Glutamatergic neuron (in vitro differentiated cells): ENCODE measurements at regions not wholly inside any gene's neighbourhood (a gene's known extent, or its start where the extent isn't known, plus 50 kb on each side); places are given as distances from the start of the nearest gene placed in this dataset.

Experiments
- DNase-seq: peaks from one replicate; pipeline ENCODE4 v3.0.0; 2022
- H3K27ac Mint-ChIP-seq: one replicate; pipeline ENCODE4 v1.8.0; 2020; ENCODE audit warnings: mild to moderate bottlenecking, mixed read lengths, inconsistent platforms; ENCODE audit not compliant: unreplicated experiment
- H3K27me3 Mint-ChIP-seq: one replicate; pipeline ENCODE4 v1.8.0; 2020; ENCODE audit warnings: mild to moderate bottlenecking, moderate library complexity, mixed read lengths, inconsistent platforms; ENCODE audit not compliant: unreplicated experiment
- H3K36me3 Mint-ChIP-seq: one replicate; pipeline ENCODE4 v1.8.0; 2020; ENCODE audit warnings: mild to moderate bottlenecking, mixed read lengths, inconsistent platforms; ENCODE audit not compliant: unreplicated experiment
- H3K4me1 Mint-ChIP-seq: one replicate; pipeline ENCODE4 v1.8.0; 2020; ENCODE audit warnings: mild to moderate bottlenecking, low read depth, mixed read lengths, inconsistent platforms; ENCODE audit not compliant: unreplicated experiment
- H3K4me3 Mint-ChIP-seq: one replicate; pipeline ENCODE4 v1.8.0; 2020; ENCODE audit warnings: mild to moderate bottlenecking, mixed read lengths, inconsistent platforms; ENCODE audit not compliant: unreplicated experiment
- H3K9me3 Mint-ChIP-seq: one replicate; pipeline ENCODE4 v1.8.0; 2020; ENCODE audit warnings: mild to moderate bottlenecking, moderate library complexity, mixed read lengths, inconsistent platforms; ENCODE audit not compliant: unreplicated experiment
- CTCF ChIP-seq: fragments of 200-600 bp; sonication (generic); IDR thresholded peaks from one replicate; pipeline ENCODE4 v1.5.0; 2021; ENCODE audit not compliant: partially characterized antibody, unreplicated experiment

GRCh38 chr21:24289539-24289938 is 1317.7 kb downstream of the MRPL39 start:
- Mint-ChIP-seq H3K36me3 (no peaks in the 10 kb centered on the region), H3K4me3 (no peak overlapping the region), H3K9me3 (no peaks in the 10 kb centered on the region), H3K27ac (no peak overlapping the region), H3K27me3 (no peaks in the 10 kb centered on the region), H3K4me1 (no peaks in the 10 kb centered on the region)
- no peak for DNase-seq
- no peak for TF ChIP-seq CTCF

GRCh38 chr21:24280596-24280995 is 1326.7 kb downstream of the MRPL39 start:
- Mint-ChIP-seq H3K27ac (no peak overlapping the region), H3K27me3 (no peaks in the 10 kb centered on the region), H3K4me1 (peaks cover 10% of the 10 kb centered on the region), H3K4me3 (no peak overlapping the region), H3K9me3 (no peaks in the 10 kb centered on the region), H3K36me3 (no peaks in the 10 kb centered on the region)
- TF ChIP-seq CTCF, result no peak
- DNase-seq, result no peak

DNA sequence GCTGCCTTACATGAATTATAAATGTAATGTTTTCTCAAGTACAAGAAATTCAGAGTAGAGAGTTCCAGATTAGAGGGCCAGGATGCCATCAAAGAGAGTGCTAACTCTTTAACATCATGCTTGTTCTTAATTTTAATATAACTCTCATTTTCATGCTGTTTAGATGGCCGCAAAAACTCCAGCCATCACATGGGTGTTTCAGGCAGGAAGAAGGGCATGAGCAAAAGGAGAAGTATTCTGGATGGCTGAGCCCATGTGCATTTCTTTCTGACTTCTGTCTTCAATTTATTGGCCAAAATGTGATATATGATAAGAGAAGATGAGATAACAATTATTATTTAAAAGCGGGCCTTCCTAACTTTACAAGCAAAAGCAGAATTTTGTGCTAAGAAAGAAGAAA is 1328.6 kb downstream of the MRPL39 start:
- no peak for TF ChIP-seq CTCF
- Mint-ChIP-seq H3K4me3 (no peak overlapping the region), H3K27ac (no peak overlapping the region), H3K9me3 (no peaks in the 10 kb centered on the region), H3K4me1 (peaks cover 10% of the 10 kb centered on the region), H3K27me3 (no peaks in the 10 kb centered on the region), H3K36me3 (no peaks in the 10 kb centered on the region)
- no peak for DNase-seq

DNA sequence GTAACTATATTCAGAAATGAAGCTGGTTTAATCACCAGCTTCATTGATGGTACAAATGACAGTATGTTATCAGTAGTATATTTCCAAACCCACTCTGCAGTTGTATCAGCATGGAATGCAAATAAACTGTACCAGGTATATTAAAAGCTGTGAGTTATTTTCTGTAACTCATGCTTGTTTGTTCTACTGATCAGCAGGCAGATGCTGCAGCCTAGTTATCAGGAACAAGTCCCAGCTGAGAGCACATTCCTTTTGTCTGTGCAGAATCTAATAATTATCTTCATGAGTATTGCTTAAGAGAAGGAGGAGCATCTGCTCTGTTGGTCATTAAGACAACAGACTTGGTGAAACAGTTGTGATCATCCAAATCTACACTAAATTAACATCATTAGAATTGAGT is 1331.1 kb downstream of the MRPL39 start:
- DNase-seq, result no peak
- no peaks in the 10 kb centered on the region for H3K36me3 Mint-ChIP-seq
- no peak for TF ChIP-seq CTCF
- no peak overlapping the region for H3K4me3 Mint-ChIP-seq
- no peaks in the 10 kb centered on the region for H3K27me3 Mint-ChIP-seq
- peaks cover 10% of the 10 kb centered on the region for H3K4me1 Mint-ChIP-seq
- peak overlapping the region; percentile 3 for H3K27ac Mint-ChIP-seq
- H3K9me3 Mint-ChIP-seq, result no peaks in the 10 kb centered on the region

- H3K4me3 Mint-ChIP-seq, result no peak overlapping the region
- no peak overlapping the region for H3K27ac Mint-ChIP-seq
- DNase-seq, result no peak
- no peaks in the 10 kb centered on the region for H3K9me3 Mint-ChIP-seq
- no peaks in the 10 kb centered on the region for H3K27me3 Mint-ChIP-seq
- no peak for TF ChIP-seq CTCF
- H3K36me3 Mint-ChIP-seq, result no peaks in the 10 kb centered on the region
- H3K4me1 Mint-ChIP-seq, result peaks cover 10% of the 10 kb centered on the region
Observed at GRCh38 chr21:24275616-24276015, 1331.7 kb downstream of the MRPL39 start.
